Omental fat pad (tissue), 3 donors: ENCODE measurements at regions not wholly inside any gene's neighbourhood (a gene's known extent, or its start where the extent isn't known, plus 50 kb on each side); places are given as distances from the start of the nearest gene placed in this dataset.
"Not testable (repeated sequence)": the region's sequence is repeated elsewhere in the genome, so short reads cannot be mapped to it uniquely, and the experiment has no call there.

ENCODE experiments used
- ATAC-seq: fragments of 150-250 bp; one replicate; pipeline ENCODE4 v1.9.1; 2016; ENCODE audit warnings: mild to moderate bottlenecking, moderate library complexity; ENCODE audit not compliant: low FRiP score
- DNase-seq: peaks from one replicate; pipeline ENCODE4 v3.0.0-alpha.2; 2019; ENCODE audit warnings: low spot score
- TF ChIP-seq, protein P1 (sequence below), 3 donors: fragments of 450-650 bp; IDR thresholded peaks; one replicate each; pipeline ENCODE4 v1.5.1; 2016 to 2017; ENCODE audit warnings: antibody characterized with exemption in 3 of 3, mild to moderate bottlenecking in 3 of 3, moderate library complexity in 2 of 3

DNA sequence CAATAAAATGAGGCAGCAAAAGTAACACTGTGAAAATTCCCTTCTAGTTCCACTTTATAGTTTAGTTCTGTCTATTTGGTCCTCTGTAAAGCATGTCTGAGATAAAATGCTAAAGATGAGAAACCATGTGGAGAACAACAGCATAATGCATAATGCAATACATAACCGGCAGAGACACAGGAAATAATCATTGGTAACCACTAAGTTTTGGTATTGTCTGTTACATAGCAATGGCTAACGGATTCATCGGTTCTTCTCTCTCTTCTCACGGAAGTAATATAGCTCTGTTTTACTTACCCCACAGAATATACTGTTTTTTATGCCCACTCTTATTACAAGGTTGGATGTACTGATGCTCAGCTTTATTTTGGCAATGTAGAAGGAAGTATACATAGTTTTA lies 158.9 kb downstream of the FAM174A start:
- TF ChIP-seq, protein P1, sequence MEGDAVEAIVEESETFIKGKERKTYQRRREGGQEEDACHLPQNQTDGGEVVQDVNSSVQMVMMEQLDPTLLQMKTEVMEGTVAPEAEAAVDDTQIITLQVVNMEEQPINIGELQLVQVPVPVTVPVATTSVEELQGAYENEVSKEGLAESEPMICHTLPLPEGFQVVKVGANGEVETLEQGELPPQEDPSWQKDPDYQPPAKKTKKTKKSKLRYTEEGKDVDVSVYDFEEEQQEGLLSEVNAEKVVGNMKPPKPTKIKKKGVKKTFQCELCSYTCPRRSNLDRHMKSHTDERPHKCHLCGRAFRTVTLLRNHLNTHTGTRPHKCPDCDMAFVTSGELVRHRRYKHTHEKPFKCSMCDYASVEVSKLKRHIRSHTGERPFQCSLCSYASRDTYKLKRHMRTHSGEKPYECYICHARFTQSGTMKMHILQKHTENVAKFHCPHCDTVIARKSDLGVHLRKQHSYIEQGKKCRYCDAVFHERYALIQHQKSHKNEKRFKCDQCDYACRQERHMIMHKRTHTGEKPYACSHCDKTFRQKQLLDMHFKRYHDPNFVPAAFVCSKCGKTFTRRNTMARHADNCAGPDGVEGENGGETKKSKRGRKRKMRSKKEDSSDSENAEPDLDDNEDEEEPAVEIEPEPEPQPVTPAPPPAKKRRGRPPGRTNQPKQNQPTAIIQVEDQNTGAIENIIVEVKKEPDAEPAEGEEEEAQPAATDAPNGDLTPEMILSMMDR (IDR thresholded peaks at IDR 0.05) = no peak

DNA sequence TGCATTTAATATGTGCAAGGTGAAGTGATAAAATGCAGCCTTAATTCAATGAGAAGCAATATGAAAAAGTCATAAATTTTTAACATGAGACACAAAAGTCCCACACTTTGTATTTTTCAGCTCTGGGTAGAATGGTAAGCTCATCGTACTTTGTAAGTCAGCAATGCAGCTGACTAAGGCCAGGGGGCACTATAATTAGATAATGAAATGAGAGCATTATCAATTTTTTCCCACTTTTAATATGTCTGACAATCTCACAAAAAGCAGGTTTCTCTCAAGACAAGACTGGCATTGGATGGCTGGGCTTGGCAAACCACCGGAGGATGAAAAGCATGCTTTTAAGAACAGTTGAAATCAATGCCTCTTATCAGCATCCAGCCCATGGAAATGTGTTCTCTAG lies 162.8 kb downstream of the FAM174A start:
- TF ChIP-seq, protein P1 (IDR thresholded peaks at IDR 0.05) = no peak

More for the DNA sequence above, 158.9 kb downstream of the FAM174A start:
- ATAC-seq (no peak), DNase-seq (no peak)

DNA sequence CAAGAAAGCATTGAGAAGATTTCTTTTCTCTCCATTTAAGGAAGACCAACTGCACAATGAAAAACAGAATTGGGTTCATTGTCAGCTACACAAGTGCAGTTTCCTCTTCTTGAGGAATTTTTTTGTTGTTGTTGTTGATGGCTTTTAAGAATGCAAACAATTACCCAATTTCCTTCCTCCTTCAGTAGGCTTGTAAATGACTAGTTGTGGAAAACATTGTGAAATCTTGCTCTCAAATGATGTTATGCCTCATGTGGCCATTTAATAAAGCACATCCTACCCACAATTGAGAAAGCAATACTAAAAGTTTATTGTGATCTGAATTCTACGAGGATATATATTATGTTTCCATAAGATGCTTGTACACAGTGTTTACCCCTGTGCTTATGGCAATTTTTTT lies 171.6 kb downstream of the FAM174A start:
- DNase-seq = no peak
- TF ChIP-seq, protein P1 (IDR thresholded peaks at IDR 0.05) = no peak
- ATAC-seq = no peak

More for the DNA sequence above, 162.8 kb downstream of the FAM174A start:
- DNase-seq (no peak), ATAC-seq (no peak)

DNA sequence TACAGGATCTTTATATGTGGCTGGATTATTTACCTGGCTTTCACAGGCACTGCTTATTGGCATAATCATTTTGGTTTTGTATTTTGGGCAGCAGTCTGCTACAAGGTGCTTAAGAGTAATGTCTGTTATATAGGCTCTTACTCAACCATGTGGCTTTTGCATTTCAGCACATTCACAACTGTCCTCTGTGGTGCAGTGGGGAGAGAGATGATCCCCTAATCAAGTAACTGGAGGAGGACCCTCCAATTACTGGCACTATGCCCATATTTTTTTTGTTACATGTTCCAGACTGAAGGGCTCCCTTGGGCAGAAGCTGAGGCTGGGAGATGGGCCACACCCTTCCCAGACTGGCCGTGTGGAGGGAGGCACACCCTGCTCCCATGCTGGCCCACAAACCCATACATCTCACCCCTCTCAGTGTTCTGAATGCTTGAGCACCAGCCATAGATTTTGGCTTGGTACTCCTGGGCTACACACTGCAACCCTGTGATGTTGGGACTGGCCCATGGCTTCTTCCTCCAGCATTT lies 173.5 kb downstream of the FAM174A start:
- TF ChIP-seq, protein P1 (IDR thresholded peaks at IDR 0.05) = no peak
- DNase-seq (no peak), ATAC-seq (no peak)

DNA sequence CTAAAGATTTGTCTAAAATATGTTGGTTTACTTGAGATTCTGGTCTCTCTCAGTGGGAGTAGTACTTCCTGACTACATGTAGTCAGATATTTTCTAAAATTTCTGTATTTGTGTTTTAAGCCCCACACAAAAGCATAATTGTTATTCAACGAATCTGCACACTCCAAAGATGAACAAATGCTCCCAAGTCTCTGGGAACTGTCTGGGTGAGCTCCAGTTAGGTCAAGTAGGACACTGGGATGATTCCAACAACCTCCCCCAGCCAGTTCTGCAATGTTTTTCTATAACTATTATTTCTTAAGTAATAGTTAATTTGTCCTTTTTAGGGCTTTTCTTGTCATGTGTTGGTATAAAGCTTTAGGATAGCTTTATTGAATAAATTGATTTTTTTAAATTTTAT lies 174.6 kb downstream of the FAM174A start:
- TF ChIP-seq, protein P1 (IDR thresholded peaks at IDR 0.05) = no peak
- DNase-seq (no peak), ATAC-seq (no peak)

DNA sequence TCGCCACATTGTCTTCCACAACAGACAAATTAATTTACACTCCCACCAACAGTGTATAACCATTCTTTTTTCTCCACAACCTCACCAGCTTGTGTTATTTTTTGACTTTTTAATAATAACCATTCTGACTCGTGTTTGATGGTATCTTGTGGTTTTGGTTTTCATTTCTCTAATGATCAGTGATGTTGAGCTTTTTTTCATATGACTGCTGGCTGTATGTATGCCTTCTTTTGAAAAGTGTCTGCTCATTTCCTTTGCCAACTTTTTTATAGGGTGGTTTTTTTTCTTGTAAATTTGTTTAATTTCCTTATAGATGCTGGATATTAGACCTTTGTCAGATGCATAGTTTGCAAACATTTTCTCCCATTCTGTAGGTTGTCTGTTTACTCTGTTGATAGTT lies 179.6 kb downstream of the FAM174A start:
- ATAC-seq, DNase-seq: not testable (repeated sequence)

DNA sequence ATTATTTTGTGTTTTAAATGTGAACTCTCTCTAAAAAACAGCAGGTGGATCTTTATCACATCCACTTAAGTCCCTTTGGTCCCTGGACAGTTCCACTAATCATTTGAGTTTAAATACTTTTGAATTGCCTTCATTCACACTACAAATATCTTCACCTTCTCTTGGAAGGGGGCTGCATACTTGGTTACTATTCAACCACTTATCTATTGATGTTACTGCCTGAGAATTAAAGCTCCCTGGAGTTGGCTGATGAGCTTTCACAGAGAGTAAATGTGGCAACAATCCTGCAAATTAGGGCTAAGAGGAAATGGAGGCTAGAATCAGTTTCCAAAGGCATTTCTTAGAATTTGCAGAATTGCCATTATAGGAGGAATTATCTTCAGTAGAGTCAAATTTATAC lies 180.4 kb downstream of the ST8SIA4 start:
- ATAC-seq (no peak), DNase-seq (no peak)
- TF ChIP-seq, protein P1 (IDR thresholded peaks at IDR 0.05) = no peak

DNA sequence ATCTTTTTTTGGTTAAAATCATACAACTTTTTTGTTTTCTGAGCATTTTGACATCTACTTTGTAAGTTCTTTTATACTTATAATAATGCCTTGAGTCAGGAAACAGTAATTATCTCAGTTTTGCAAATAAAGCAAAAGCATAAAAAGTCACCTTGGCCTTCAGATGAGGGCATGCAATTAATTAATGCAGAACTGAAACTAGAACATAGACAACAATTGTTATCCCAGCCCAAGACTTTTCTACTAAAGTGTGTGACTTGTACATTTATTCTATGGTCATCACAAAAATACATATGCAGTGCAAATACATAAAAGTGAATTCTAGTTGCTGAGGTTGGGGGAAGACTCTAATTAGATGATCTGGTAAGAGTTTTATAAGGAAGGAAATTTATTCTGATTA lies 179.9 kb downstream of the ST8SIA4 start:
- ATAC-seq (no peak), DNase-seq (no peak)
- TF ChIP-seq, protein P1 (IDR thresholded peaks at IDR 0.05) = no peak
